HEK293T (cell line): ENCODE measurements at regions not wholly inside any gene's neighbourhood (a gene's known extent, or its start where the extent isn't known, plus 50 kb on each side); places are given as distances from the start of the nearest gene placed in this dataset.
A peak's percentile ranks its signal among the peaks of the same experiment; 100 is the strongest.

Experiments used
- CTCF ChIA-PET: fragments of 350-600 bp; formaldehyde crosslinking; extraction: SDS; loops from one replicate; lab custom pipeline; 2021; ENCODE audit warnings: antibody characterized with exemption, inconsistent platforms; lab: Yijun Ruan, JAX
- POLR2A ChIA-PET: fragments of 350-600 bp; formaldehyde crosslinking; extraction: SDS; loops from one replicate; lab custom pipeline; 2020; ENCODE audit warnings: antibody characterized with exemption, inconsistent platforms; lab: Yijun Ruan, JAX
- DNase-seq: peaks from one replicate; pipeline ENCODE4 v3.0.0; 2012; ENCODE audit warnings: mixed read lengths; ENCODE audit errors: extremely low spot score
- ARNT ChIP-seq: fragments of 450-650 bp; IDR thresholded peaks from 2 replicates; pipeline ENCODE4 v1.6.1; 2017; ENCODE audit warnings: mild to moderate bottlenecking
- BHLHE40 ChIP-seq: fragments of 450-650 bp; IDR thresholded peaks from 2 replicates; pipeline ENCODE4 v1.6.1; 2016; ENCODE audit warnings: mild to moderate bottlenecking, moderate library complexity, borderline replicate concordance
- CTBP1 ChIP-seq: fragments of 450-650 bp; IDR thresholded peaks from 2 replicates; pipeline ENCODE4 v1.6.1; 2016; ENCODE audit warnings: borderline replicate concordance
- ELF4 ChIP-seq: fragments of 450-650 bp; IDR thresholded peaks from 2 replicates; pipeline ENCODE4 v1.6.1; 2017; ENCODE audit warnings: antibody characterized with exemption
- FOXA1 ChIP-seq: fragments of 450-650 bp; IDR thresholded peaks from 2 replicates; pipeline ENCODE4 v1.6.1; 2016; ENCODE audit warnings: mild to moderate bottlenecking
- FOXK2 ChIP-seq: fragments of 450-650 bp; IDR thresholded peaks from 2 replicates; pipeline ENCODE4 v1.6.1; 2016; ENCODE audit warnings: mild to moderate bottlenecking
- FOXM1 ChIP-seq: fragments of 450-650 bp; IDR thresholded peaks from 2 replicates; pipeline ENCODE4 v1.6.1; 2017; ENCODE audit warnings: mild to moderate bottlenecking, borderline replicate concordance
- HDGF ChIP-seq: fragments of 450-650 bp; IDR thresholded peaks from 2 replicates; pipeline ENCODE4 v1.6.1; 2017; ENCODE audit warnings: antibody characterized with exemption, borderline replicate concordance
- L3MBTL2 ChIP-seq: fragments of 450-650 bp; conservative IDR thresholded peaks from 2 replicates; pipeline ENCODE4 v1.6.1; 2016; ENCODE audit warnings: mild to moderate bottlenecking
- LEF1 ChIP-seq: fragments of 450-650 bp; IDR thresholded peaks from 2 replicates; pipeline ENCODE4 v1.6.1; 2017; ENCODE audit warnings: mild to moderate bottlenecking, borderline replicate concordance
- NFRKB ChIP-seq: fragments of 450-650 bp; IDR thresholded peaks from 2 replicates; pipeline ENCODE4 v1.6.1; 2016; ENCODE audit warnings: mild to moderate bottlenecking, moderate library complexity
- PKNOX1 ChIP-seq: fragments of 450-650 bp; IDR thresholded peaks from 2 replicates; pipeline ENCODE4 v1.6.1; 2016
- SP1 ChIP-seq: fragments of 450-650 bp; IDR thresholded peaks from 2 replicates; pipeline ENCODE4 v1.6.1; 2017
- SUZ12 ChIP-seq: fragments of 450-650 bp; IDR thresholded peaks from 2 replicates; pipeline ENCODE4 v1.6.1; 2016; ENCODE audit warnings: mild to moderate bottlenecking
- TARDBP ChIP-seq: fragments of 450-650 bp; IDR thresholded peaks from 2 replicates; pipeline ENCODE4 v1.6.1; 2016
- ZNF384 ChIP-seq: fragments of 450-650 bp; IDR thresholded peaks from 2 replicates; pipeline ENCODE4 v1.6.1; 2016

- CTCF ChIA-PET, result interaction anchor here (0.7 kb wide), 1 partner anchor 11 kb away, joined by 3 read pairs; no protein-coding TSS in a partner anchor
Observed at GRCh38 chr15:29615791-29616190, 206.5 kb downstream of the TJP1 start.

GRCh38 chr15:29613951-29614382 lies 208.3 kb downstream of the TJP1 start:
- ChIA-PET POLR2A (no interaction called here), CTCF (no interaction called here)
- no peak for TF ChIP-seq ELF4
- no peak for TF ChIP-seq L3MBTL2
- TF ChIP-seq HDGF, result no peak
- no peak for TF ChIP-seq FOXK2
- TF ChIP-seq PKNOX1, result no peak
- no peak for TF ChIP-seq BHLHE40
- no peak for TF ChIP-seq ARNT
- no peak for TF ChIP-seq FOXM1
- TF ChIP-seq LEF1, result no peak
- no peak for TF ChIP-seq CTBP1
- no peak for TF ChIP-seq ZNF384
- no peak for TF ChIP-seq NFRKB
- TF ChIP-seq SUZ12, result no peak
- no peak for TF ChIP-seq SP1
- TF ChIP-seq TARDBP, result no peak
- no peak for TF ChIP-seq FOXA1
- peak; percentile 23 for DNase-seq

More at GRCh38 chr15:29615791-29616190, 206.5 kb downstream of the TJP1 start:
- no peak for TF ChIP-seq FOXA1
- TF ChIP-seq L3MBTL2, result no peak
- no peak for TF ChIP-seq BHLHE40
- TF ChIP-seq CTBP1, result no peak
- no peak for TF ChIP-seq SP1
- no peak for TF ChIP-seq ELF4
- no peak for TF ChIP-seq HDGF
- no peak for TF ChIP-seq PKNOX1
- no peak for TF ChIP-seq FOXK2
- no peak for TF ChIP-seq LEF1
- TF ChIP-seq TARDBP, result no peak
- no peak for TF ChIP-seq FOXM1
- TF ChIP-seq ZNF384, result no peak
- no peak for TF ChIP-seq SUZ12
- TF ChIP-seq NFRKB, result no peak
- no peak for TF ChIP-seq ARNT
- POLR2A ChIA-PET, result no interaction called here
- DNase-seq, result no peak

- ChIA-PET CTCF (no interaction called here), POLR2A (no interaction called here)
- TF ChIP-seq NFRKB, result no peak
- TF ChIP-seq ZNF384, result no peak
- no peak for TF ChIP-seq ARNT
- TF ChIP-seq FOXM1, result no peak
- no peak for TF ChIP-seq ELF4
- no peak for TF ChIP-seq L3MBTL2
- TF ChIP-seq SUZ12, result no peak
- TF ChIP-seq BHLHE40, result no peak
- no peak for TF ChIP-seq FOXK2
- TF ChIP-seq FOXA1, result no peak
- no peak for TF ChIP-seq PKNOX1
- no peak for TF ChIP-seq LEF1
- no peak for TF ChIP-seq CTBP1
- TF ChIP-seq SP1, result no peak
- TF ChIP-seq HDGF, result no peak
- TF ChIP-seq TARDBP, result no peak
Observed at GRCh38 chr15:29612701-29613100, 209.6 kb downstream of the TJP1 start.

GRCh38 chr15:29612096-29612495 lies 210.2 kb downstream of the TJP1 start:
- no peak for DNase-seq
- ChIA-PET CTCF (no interaction called here), POLR2A (no interaction called here)
- TF ChIP-seq NFRKB (no peak), FOXK2 (no peak), SUZ12 (no peak), FOXM1 (no peak), LEF1 (no peak), PKNOX1 (no peak), ZNF384 (no peak), SP1 (no peak), HDGF (no peak), CTBP1 (no peak), BHLHE40 (no peak), FOXA1 (no peak), ELF4 (no peak), TARDBP (no peak), L3MBTL2 (no peak), ARNT (no peak)

More at GRCh38 chr15:29612701-29613100, 209.6 kb downstream of the TJP1 start:
- no peak for DNase-seq

- TF ChIP-seq BHLHE40 (no peak), LEF1 (no peak), ZNF384 (no peak), SP1 (no peak), FOXM1 (no peak), FOXK2 (no peak), FOXA1 (no peak), TARDBP (no peak), L3MBTL2 (no peak), CTBP1 (no peak), NFRKB (no peak), PKNOX1 (no peak)
- no peak for DNase-seq
- CTCF ChIA-PET, result no interaction called here
- POLR2A ChIA-PET, result no interaction called here
Observed at GRCh38 chr15:29611057-29611456, 211.2 kb downstream of the TJP1 start.
